Medulla oblongata (tissue), 1 donor: ENCODE measurements at regions not wholly inside any gene's neighbourhood (a gene's known extent, or its start where the extent isn't known, plus 50 kb on each side); places are given as distances from the start of the nearest gene placed in this dataset.
A peak's percentile ranks its signal among the peaks of the same experiment; 100 is the strongest.

ENCODE experiments used
- DNase-seq: peaks from one replicate; pipeline ENCODE4 v3.0.0-alpha.2; 2015; ENCODE audit errors: extremely low spot score

DNA sequence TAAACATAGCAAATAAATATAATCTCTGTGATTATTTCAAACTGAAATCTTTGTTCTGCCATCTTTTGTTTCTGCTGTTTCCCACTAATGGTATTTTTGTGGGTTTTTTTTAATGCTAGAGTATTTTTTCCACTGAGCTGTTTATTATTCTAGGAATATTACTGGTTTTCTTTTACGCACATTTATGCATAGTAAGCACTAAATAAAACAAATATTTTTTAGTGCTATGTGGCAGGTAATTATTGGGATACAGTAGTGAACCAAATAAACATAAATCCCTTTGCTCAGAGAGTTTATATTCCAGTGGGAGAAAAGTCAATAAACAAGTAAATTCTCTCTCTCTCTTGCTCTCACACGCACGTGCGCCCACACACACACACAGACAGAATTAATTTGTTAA is 397.4 kb downstream of the PRDM5 start:
- DNase-seq: no peak

DNA sequence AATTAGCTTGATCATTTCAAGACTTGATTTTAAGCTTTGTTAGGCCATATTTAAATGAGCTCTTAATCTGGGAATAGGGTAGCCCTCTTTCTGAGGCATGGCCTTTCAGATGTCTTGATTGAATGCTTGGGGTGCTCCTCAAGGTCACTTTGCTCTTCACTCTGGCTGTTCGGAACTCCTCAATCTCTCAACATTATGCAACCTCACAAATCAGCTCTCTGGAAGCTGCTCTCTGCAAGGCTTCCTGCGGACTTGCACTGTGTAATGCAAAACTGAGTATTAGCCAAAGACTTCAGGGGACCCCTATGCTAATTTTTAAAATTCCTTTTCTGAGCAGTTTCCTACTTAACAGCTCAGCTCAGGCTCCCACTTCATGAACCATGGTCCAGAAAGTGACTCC is 398.3 kb downstream of the PRDM5 start:
- DNase-seq: no peak

DNA sequence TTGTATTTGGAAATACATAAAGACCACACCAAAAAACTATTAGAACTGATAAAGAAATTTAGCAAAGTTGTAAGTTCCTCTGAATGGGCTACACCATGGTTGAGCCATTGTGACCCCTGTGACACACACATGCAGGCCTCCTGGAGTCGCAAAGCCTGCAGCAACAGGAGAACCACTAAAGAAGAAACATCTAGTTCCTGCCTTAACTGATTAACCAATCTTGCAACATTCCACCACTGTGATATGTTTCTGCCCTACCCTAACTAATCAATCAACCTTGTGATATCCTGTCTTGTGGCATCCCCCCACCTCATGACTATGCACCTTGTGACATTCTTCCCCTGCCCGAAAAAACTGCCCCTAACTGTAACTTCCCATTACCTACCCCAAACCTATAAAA is 401.8 kb downstream of the PRDM5 start:
- no peak for DNase-seq

DNA sequence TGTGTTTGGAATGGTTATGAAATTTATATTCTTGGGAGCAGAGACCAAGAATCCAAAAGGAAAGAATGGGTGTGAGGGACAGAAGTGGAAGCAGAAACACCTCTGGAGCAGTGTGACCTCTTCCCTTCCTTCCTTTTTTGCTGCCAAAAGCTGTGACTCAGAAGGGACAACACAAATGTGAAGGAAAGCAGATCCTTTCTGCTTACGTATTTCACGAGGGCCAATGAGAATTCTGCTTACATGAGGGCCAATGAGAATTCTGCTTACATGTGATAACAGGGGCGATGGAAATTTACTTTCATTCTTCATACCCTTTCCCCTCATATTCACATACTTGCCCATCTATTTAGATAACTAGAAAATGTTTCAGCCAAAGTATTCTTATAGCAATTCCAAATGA is 404.6 kb downstream of the PRDM5 start:
- DNase-seq: peak; percentile 57

DNA sequence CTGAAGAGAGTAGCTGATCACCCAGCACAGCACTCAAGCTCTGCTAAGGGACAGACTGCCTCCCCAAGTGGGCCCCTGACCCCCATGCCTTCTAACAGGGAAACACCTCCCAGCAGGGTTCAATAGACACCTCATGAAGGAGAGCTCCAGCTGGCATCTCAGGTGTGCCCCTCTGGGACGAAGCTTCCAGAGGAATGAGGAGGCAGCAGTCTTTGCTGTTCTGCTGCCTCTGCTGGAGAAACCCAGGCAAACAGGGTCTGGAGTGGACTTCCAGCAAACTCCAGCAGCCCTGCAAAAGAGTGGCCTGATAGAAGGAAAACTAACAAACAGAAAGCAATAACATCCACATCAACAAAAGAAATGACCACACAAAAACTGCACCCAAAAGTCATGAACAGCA is 412.8 kb downstream of the PRDM5 start:
- no peak for DNase-seq

DNA sequence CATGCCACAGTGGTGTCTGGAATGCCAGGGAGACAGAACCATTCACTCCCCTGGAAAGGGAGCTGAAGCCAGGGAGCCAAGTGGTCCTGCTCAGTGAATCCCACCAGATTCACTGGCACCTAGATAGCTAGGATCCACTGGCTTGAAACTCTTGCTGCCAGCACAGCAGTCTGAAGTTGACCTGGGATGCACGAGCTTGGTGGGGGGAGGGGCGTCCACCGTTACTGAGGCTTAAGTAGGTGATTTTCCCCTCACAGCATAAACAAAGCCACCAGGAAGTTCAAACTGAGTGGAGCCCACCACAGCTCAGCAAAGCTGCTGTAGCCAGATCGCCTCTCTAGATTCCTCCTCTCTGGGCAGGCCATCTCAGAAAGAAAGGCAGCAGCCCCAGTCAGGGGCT is 413.3 kb downstream of the PRDM5 start:
- no peak for DNase-seq

DNA sequence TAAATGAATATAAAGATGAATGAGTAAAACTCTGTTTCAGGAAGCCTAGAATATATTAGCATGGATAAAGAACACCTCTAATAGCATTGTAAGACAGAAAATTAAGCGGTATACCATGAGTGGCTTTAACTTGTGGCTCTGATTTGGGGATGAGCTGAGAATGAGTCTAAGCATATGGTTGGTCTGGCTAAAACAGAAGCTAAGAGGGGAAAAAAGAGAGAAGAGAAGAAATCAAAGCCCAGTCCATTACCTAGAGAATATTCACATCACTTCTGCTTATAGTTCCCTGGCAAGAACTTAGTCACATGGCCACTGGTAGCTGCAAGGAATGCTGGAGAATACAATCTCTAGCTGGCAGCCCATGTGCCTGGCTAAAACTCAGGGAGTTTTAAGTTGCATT is 414.5 kb downstream of the PRDM5 start:
- no peak for DNase-seq

DNA sequence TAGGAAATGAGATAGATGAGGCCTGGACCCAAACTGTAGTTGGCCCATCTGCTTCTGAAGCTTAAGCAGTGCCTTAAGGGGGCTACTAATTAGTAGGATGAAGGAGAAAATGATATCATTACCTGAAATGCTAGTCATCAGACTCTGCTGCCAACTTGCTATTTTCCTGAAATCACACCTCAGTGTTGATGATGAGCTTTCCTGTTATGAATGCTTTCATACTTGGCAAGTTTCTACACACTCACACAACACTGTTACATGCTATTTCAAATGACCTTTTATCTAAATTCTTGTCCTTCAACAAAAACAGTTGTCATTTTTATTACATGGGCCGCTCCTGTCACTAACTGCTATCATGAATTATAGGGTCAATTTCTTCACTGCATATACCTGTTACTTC is 416.0 kb downstream of the PRDM5 start:
- DNase-seq: no peak

DNA sequence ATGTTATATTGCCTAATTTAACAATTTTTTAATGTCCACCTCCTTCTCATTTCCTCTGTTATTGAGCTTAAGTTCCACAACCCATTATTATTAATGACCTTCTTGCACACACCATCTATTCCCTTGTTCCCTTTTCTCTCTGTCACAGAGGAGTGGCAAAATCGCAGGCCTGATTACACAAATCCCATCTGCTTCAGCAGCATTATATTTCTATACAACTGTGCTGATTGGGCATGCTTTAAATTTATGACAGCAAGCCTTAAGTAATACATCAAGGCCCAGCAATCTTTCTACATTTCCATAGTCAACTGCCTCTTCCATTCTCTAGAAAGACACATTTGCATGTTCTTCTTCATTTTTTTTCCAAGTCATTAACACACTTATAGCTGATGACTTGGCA is 423.8 kb downstream of the PRDM5 start:
- no peak for DNase-seq

DNA sequence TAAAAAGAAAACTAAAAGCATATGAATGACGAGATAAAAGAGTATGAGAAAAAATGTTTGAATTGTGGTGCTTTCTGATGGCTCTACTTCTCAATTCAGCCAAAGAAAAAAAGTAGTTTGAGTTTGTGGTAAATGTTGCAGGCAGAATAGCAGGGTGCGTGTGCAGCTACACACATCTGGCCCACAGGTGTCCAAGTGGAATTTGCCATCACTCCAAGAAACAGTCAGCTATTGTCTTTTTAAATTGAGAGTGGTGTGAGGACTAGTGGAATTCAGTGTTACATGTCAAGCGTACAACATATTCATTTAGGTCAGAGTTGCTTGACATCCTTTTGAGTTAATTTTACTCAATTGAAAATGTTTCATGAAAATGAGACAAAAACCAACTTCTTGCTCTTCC is 424.8 kb upstream of the MAD2L1 start:
- no peak for DNase-seq

DNA sequence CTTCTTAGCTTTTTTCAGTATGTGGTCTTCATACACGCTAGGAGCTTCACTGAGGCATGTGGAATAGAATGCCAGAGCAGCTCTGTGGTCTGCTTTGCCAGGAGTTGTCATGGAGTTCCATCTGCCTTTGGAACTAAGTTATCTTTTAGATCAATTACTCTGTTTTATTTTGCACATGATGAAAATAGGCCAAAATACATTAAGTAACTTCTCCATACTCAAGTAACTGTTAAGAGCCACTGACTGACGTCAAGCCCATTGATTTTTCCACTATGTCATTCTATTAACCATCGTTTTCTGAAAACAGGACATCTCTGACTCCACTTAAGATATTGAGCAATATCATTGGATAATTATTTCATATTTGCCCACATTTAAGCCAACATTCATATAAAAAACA is 415.1 kb upstream of the MAD2L1 start:
- DNase-seq: no peak

DNA sequence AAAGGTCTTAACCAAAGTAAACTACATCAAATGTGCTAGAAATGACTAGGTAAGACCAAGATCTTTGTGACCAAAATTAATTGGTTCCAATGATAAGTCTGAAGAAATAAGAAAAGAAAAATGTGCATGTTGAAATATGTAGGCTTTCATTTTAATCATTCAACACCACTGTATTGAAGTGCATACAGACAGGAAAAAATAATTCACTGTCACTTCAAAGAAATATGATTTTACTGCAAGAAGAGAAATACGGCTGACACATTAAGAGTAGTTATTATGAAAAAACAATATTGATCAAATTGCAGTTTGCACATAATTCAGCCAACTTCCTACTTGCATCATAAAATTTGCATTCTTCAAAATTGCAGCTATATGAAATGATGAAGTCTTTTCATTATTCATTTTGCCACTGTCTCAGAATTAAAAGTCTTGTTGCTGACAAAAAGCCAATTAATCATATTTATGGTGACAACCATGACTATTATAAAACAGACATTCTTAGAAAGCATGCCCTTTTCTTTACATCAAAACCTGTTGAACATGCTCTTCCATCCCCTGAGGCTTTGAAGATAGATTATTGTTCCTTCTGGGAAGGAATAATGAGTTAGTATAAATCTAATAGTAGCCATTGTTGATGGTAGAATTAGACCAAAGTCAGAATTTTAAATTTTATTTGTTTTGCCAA is 405.9 kb upstream of the MAD2L1 start:
- no peak for DNase-seq

DNA sequence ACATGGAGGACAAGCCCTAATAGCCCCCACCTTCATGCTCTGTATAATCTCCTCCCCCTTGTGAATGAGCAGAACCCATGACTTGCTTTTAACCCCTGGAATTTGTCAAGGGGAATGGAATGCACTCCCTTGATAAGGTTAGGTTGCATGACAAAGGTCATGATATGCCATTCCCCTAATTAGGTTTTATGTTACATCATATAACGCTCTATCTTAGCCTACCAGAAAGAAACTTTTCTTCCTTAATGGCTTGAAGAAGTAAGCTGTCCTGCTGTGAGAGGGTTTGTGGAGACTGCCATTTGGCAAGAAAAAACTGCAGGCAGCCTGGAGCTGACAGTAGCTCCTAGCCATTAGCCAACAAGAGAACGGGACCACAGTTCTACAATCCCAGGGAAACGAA is 399.8 kb upstream of the MAD2L1 start:
- peak; percentile 9 for DNase-seq

DNA sequence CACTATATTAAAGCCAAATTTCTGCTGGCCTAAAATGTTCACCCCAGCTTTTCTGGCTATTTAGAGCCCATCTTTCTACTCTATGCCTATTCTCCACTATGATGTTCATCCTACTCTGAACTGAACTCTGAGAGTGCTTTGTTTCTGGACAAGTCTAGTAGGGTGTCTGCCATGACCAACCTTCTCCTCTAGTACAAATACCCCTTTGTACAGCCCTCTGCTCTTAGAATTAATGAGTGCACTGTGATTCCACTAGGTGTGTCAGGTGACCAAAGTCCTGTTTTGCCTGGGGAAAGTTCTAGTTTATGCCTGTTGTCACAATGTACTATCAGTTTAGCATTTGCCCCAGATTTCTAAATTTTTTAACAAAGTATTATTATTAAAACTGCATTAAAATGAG is 388.1 kb upstream of the MAD2L1 start:
- no peak for DNase-seq

DNA sequence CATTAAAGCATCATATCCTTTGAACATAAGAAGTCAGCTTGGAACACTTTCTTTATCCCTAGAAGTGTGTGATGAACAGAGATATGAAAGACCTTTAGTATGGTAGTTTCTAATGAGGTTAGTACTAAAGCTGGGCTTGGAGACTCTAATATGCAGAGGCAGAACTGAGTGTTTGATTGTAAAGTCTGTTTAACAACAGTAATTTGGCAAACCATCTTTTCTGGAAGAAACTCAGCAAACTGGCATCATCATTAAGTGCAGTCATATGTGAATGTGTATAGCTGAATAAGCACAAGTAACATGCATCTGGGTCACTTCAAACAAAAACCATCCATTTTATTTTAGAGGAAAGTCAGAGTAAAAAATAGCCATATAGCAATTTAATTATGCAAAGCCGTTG is 385.9 kb upstream of the MAD2L1 start:
- DNase-seq: no peak

DNA sequence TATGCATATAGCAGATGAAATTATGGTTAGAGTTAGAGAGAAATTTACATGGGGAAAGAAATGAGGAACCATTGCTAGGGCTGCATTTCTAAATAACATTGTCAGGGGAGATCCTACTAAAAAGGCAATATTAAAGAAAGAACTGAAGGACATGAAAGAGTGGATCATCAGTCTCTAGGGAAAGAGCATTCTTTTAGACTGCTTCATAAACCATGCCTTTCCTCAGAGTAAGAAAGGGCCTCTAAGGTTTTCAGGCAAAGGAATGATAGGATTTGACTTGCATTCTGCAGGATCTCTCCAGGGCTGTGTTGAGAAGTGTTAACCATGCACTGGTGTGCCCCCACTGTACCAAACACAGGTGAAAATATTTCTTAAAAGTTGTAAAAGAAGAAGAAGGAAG is 385.4 kb upstream of the MAD2L1 start:
- no peak for DNase-seq

DNA sequence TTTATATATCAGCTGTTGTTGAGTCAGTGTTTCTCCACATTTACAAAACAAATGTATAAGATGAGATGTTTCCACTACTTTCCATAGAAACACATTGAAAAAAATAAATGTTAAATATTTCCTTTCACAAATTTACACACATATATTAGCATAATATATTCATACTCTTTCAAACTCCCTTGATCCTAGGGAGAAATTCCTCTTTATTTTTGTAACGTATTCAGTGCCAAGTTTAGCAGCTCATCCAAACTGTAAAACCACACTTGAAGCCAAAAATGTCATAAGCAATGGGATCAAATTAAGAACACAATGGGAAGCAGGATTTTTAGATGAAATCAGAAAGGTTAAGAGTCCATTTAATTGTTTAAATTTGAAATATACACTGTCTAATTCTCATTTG is 381.1 kb upstream of the MAD2L1 start:
- DNase-seq: no peak

DNA sequence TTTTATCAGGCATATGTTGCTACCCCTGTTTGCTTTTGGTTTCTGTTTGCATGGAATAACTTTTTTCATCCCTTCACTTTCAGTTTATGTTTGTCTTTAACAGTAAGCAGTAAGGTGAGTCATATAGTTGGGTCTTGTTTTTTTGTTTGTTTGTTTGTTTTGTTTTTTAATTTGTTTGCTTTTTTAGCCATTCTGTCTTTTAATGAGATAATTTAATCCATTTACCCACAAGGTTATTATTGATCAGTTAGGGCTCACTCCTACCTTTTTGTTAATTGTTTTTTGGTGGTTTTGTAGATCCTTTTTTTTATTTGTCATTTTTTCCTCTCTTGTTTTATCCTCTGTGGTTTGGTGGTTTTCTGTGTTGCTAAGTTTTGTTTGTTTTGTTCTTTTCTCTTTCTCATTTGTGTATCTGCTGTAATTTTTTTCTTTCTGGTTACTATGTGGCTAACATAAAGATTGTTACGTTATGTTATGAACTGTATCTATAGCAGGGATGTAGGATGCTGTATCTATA is 379.5 kb upstream of the MAD2L1 start:
- no peak for DNase-seq

DNA sequence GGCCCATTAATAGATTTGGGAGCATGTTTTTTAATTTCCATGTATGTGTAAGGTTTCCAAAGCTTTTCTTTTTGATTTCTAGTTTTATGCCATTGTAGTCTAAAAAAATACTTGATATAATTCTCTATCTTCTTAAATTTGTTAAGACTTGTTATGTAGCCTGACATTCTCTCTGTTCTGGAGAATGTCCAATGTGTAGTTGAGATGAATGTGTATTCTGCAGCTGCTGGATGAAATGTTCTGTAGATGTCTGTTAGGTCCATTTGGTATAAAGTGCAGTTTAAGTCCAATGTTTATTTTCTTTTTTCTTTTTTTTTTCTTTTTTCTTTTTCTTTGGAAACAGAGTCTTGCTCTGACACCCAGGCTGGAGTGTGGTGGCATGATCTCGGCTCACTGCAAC is 378.5 kb upstream of the MAD2L1 start:
- DNase-seq: no peak

DNA sequence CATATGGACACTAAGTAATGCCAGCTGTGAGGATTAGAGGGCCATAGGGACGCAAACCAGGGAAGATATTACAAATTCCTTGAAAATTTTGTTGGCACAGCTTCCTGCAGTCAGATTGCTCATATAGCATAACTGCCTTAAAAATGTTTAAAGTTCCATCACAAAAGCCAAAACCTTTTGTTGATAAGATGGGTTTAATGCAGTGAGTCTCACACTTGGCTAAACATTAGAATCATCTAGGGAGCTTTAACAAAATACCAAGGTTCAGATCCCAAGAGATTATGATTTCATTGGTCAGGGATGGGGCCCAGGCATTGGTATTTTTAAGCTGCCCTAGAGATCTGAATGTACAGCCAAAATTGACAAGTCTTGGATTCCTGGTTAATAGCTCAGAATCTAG is 376.5 kb upstream of the MAD2L1 start:
- no peak for DNase-seq

DNA sequence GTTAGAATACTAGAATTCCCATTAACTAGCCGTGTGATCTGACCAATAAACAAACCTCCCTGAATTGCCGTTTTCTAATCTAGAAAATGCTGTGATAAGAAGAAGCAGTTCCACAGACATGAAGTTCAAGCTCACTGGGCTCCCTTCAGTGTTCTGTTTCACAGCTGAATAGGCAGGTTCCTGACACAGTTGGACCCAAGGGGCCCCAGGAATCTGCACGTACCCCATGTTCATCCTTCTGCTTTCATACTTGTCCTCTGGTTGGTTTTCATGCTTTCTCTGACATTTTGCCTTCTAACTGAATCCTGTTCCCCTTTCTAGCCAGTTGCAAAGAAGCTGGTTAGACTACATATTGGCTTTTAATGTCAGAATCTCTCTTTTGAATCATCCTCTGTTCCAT is 374.1 kb upstream of the MAD2L1 start:
- DNase-seq: no peak

DNA sequence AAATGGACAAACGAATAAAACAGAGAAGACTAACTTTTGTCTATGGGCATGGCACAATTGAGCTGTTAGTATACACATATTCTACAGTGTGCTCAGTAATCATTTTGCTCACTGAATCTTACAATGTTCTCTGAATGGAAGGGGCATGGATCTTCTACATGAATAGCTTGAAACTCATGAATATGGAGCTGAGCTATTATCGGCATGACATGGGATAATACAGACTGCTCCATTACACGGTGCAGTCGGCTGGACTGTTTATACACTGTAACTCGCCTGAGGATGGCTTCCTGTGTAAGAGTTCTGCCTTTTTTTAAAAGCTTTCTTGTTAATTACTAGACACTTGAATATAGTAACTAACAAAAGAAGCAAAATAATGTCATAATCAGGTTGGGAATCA is 368.5 kb upstream of the MAD2L1 start:
- DNase-seq: no peak

DNA sequence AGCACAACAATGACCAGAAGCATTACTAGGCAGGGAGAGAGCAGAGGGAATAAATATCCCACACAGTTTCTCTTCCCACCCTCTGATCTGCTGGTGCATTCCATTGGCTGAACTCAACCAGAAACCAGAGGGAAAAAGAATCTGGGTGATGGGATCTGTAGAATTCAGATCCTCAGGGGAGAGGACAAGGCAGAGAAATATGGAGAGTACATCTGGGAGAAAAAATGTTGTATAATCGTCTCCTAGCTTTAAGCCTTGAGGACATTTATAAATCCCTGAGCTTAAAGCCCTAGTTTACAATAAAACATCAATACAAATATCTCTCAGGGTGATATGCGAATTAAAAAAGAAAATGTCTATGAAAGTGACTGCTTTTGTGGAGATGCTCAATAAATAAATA is 368.1 kb upstream of the MAD2L1 start:
- no peak for DNase-seq

DNA sequence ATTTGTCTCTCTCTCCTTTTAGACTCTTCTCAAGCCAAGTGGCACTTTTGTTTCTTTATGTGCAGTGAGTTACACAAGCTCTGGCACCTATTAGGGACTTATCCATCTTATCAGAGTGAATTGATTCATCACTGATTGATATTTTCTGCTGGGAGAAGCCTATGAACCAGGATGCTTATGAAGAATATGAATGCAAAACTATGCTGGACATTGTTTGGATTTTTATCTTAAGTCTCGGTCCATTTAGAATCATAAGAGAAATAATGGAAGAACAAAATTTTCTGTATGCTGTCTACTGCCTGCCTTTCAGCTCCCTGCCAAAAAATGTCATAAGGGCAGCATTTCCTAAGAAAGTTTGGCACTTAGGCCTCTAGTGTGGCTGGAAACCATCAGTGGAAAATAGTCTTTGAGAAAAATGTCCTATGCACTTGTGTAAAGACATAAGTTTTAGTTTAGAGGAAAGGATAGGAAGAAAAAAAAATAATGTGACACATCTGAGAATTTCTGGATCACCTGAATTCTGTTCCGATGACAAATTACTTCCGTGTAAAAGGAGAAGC is 365.7 kb upstream of the MAD2L1 start:
- DNase-seq: peak; percentile 6
